GM19025 (cell line): ENCODE measurements at regions not wholly inside any gene's neighbourhood (a gene's known extent, or its start where the extent isn't known, plus 50 kb on each side); places are given as distances from the start of the nearest gene placed in this dataset.

Experiments
- ATAC-seq: cut with Tn5 transposase; IDR thresholded peaks from one replicate; pipeline ENCODE4 v1.9.1; 2021; ENCODE audit warnings: mild to moderate bottlenecking, low read depth, moderate library complexity; ENCODE audit not compliant: unreplicated experiment

DNA sequence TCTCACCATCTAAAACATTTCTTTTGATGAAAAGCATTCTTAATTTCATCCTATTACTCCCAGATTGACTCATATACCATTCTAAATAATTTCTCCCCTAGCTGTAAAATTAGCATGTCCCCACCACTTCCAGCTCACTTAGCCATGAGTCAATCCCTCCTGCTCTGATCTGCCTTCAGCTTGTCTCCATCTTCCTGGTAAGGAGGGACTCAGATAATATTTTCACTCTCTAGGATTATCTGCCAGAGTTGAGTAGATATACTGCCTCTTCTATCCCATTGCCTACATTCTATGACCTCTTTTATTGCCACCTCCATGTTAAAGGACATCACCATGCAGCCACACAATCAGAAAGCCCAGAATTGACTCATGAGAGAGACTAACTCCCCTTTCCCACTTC is 348.8 kb upstream of the POU3F2 start:
- ATAC-seq = no peak

DNA sequence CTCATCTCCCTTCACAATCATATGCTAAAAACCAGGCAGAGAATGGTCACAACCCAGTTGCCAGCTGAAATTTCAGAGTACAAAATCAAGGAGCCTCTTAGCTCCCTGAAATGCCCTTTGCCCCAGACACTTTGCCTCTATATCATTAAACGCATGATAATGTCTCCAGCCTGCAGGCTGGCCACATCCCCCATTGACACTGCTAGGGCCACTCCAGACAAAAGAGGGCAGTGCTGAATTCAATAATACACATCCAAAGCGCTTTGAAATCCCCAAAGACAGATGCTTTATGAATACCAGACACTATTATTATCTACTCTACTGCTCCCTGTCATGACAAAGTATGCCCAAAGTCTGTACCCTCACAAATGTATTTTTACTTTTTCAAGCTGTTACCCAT is 348.3 kb upstream of the POU3F2 start:
- ATAC-seq = no peak

DNA sequence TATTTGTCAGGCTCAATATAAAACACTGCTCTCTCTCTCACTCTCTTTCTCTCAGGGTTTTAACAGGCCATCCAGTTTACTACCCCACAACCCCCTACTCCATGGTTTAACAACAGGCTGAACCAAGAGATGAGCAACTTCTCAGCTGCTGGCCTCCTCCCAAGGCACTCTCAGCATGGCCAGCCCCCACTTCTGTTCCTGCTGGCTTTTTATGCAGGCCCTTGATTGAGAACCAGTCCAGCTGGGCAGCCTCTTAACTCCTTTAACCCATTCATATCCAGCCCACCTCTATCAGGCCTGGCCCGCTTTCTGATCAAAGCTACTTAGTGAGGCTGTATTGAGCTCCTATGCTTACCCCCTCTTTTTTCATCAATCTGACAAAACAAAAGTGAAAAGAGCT is 346.8 kb upstream of the POU3F2 start:
- no peak for ATAC-seq

DNA sequence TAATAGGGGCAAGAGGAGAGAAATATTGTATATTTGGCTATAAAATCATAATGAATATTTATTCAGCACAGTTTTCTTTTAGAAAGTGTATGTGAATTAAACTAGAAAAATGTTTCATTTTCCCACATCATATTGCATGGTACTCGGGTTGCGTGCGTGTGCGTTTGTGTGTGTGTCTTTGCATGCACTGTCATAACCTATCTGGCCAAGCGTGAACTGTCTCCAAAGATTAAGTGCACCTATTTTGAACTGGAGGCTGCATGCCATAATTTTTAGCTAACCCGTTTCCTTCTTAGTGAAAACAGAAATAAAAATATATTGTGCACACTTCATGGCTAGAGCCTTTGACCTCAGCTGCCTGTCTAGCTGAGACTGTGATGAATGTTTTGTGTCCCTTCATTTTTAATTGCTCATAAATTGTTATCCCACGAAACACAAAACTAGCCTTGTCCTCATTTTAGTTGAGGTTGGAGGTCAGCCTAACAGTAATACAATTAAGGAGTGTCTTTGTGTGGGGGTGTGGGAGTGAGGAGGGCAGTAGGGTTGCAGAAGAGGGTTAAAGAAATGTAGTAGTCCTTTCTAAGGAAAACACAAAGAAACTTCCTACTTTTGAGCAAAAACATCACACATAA is 336.1 kb upstream of the POU3F2 start:
- no peak for ATAC-seq

DNA sequence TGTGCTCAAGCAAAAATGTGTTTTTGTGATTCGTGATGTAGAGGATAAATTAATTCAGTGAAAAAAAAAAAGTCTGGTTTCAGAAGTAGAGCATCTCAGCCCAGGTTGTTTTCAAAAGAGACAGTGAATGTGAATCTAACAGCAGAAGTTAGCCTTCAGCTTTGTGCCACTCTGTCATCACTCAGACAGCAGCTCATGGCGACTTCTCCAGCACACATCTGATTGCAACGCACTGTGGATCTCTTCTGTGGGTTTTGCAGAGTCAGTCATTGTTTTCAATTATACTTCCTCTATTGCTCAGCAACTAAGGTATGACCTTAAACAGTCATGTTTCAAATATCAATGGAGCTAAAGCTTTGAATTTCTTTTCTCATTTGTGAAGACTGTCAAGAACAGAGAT is 335.5 kb upstream of the POU3F2 start:
- ATAC-seq = no peak

DNA sequence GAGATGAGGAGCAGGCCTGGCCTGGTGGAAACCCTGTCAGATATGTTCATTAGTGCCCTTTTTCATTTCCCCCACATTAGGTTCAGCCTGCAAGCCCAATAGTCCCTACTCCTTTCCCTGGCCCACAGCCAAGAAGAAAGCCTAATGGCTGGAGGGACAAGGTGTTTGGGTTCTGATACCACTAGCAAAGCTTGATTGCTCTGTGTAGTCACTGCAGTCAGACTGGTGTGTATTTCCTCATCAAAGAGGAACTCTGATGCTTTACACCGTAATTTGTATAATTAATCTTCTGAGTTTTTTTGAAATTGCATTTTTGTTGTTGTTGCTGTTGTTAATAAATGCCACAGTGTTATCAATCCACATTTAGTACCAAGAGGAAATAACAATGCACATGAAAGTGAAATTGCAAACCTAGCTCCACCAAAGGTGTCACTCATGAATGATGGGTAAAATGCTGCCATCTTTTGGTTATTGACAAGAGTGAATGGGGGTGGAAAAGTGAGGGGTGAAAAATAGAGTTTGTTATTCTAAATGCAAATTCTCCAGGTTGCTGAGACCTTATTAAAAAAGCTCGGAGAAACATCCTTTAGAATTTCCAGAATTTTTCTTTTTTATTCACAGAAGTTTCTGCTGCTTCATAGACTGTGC is 320.2 kb upstream of the POU3F2 start:
- ATAC-seq = no peak

DNA sequence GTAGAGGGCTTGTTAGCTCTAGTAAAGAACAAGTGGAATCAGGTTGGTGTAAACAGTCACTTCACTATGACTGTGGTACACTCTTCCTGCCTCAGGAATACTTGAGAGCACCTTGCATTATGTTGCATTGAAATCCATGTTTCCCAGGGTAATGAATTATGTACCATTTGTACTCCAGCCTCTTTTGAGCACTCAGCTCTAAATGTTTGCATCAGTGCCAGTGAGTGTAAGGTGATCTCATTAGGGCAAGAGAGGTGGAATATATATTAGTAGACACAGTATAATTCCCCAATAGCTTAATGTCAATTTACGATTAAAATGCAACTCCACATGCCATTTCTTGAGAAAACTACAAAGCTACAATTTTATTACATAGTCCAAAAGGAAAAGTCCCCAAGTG is 319.6 kb upstream of the POU3F2 start:
- no peak for ATAC-seq

DNA sequence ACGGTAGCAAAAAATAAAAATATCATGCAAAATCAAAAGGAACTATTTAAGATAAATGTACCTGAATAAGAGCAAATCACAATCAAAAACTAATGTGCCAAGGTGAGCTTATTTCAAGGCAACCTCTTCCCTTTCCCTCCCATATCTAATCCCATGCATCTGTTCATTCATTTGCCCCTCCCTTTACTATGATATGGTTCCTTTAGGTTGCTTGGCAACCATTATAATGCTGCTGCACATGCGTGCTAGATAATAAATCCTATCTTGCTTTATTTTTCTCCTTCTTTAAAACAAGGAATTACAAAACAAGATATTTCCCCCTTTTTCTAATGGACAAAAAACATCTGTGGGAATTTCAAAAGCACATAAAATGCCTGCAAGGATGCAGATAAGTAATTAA is 318.2 kb upstream of the POU3F2 start:
- ATAC-seq = no peak

DNA sequence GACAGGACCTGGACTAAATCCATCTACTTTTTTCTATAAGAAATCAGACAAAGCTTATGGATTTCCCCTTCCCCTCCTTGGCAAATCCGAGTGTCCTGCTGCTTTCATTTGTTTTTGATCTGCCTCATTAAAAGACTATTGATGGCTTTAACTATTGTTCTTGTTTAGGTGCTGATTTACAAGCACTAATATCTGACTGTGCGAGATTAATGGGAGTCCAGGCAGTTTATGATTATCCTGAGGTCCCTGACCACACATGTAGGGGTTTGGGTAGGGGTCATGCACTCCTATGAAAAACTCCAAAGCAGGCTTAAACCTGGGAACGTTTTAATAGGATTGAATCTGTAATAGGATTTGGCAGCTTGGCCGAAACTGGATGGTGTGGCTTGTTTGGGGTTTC is 317.5 kb upstream of the POU3F2 start:
- no peak for ATAC-seq

DNA sequence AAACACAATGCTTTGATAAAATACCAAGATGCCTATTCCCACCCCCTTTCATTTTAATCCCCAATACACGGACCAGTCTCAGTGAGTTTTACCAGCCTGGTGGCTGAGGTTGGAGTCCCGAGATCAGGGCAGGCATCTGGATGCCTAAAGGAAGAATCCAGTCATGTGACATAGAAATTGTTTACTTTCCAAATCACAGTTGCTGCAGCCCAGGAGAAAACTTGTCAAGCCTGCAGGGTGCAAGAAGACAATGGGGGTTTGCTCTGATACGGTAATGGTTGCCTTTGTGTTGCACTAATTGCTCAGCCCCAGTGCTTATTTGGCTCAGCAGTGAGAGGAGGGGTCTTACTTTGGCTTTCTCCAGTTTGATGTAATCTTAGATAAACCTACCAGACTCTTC is 308.5 kb upstream of the POU3F2 start:
- ATAC-seq = no peak

DNA sequence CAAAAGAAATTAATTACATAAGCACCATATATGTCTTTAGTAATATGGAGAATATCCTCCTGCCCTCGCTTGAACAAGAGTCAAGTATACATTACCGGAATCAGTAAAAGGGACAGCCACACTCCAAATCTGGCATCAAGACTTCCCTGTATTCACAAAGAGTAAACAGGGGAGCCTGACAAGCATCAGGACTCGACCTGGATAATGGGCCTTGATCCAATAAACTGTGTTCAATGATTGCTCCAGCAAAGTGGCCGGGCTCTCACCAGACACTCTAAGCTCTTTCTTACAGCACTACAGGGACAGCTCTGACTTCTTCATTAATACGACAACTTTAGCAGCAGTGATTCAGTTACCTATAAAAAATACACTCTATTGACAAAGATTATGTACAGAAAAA is 307.9 kb upstream of the POU3F2 start:
- no peak for ATAC-seq

DNA sequence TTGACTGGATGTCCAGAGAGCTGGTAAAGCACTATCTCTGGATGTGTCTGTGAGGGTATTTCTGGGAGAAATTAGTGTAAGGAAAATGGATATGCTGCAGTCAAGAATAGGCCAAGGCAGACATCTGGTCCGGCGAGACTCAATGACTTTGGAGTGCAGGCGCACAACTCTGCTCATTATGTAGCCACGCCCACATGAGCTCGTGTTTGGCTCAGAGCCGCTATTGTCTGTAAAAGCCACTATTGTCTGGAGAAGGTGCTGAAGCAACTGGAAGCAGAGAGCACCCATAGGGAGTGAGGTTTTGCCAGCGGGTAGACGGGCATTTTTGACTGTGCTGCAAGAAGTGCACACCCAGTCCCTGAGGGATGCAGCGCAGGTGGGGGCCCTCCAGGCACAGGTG is 305.0 kb upstream of the POU3F2 start:
- no peak for ATAC-seq

DNA sequence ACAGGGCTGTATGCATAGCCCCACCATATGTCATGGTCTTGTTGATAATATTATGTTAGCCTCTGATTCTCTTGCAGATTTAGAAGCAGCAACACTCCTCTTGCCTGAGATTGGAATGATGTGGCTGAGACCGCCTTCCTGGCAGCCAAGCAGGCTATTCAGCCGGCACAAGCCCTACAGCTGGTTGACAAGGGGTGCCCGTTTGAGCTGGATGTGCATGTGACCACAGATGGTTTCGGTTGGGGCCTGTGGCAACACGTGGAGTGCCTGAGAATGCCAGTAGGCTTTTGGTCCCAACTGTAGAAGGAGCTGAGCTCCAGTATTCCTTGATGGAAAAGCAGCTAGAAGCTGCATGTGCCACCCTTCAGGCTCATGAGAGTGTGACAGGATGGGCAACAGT is 303.6 kb upstream of the POU3F2 start:
- no peak for ATAC-seq

DNA sequence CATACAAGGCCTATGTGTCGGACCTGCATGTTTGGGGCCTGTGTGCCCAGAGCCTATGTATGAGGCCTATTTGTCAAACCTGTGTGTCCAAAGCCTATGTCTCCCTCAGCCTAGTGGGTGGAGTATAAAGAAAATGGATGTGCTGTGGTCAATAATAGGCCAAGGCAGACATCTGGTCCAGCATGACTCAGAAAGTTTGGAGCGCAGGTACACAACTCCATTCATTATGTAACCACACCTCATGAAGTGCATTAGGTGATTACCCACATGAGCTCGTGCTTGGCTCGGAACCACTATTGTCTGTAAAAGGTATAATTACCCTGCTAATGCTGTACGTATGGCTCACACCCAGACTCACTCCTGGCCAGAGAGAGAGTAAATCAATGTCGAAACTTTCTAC is 302.4 kb upstream of the POU3F2 start:
- ATAC-seq = no peak

DNA sequence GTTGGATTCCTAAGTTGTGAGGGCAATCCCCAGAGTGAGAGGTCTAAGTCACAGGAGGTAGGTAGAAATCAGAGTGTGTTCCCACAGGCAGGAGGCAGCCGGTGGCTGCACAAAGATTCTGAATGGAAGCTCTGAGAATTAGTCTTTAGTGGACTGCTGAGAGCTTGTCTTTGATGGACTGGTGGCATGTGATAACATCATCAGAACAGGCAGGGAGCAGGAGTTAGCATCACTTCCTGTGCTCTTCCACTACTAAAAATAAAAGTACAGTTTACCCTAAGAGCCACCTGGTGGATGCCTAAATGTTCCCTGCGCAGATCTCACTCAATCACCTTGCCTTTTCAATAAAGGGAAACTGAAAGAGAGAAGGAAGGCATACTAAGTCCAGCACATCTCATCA is 294.6 kb upstream of the POU3F2 start:
- no peak for ATAC-seq

DNA sequence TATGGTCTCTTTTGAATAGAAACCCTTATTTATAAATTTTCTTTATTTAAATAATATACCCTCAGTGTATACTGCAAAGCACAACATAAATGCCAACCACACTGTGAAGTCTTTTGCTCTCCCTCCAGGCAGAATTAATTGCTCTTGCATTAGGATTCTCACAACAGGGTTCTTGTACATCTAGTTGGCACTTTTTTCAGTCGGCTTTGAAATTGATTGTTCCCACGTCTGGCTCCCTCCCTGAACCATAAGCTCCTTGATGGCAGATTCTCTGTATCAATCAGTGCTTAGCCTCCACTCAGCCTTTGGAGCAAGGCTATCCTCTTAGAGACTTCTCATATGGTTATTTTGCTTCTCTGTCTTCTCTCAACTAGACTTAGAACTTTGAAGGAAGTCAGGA is 288.0 kb upstream of the POU3F2 start:
- no peak for ATAC-seq

DNA sequence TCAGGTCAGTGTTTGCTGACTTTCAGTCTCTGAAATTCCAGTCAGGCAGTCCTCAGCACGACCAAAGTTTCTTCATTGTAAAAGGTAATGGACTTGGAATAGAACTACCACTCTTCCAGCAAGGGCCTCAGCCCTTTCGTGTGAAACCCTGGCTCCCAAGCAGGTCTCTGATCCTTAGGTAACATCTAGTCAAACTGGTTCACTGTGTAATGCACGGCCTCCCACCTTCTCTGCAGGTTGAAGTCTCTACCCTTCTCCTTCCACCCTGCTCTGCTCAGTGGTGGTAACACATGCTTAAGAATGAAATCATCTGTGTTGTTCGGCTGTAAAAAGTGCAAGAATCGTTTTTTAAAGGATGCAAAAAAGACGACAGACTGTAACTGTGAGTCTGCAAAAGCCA is 287.2 kb upstream of the POU3F2 start:
- ATAC-seq = no peak

DNA sequence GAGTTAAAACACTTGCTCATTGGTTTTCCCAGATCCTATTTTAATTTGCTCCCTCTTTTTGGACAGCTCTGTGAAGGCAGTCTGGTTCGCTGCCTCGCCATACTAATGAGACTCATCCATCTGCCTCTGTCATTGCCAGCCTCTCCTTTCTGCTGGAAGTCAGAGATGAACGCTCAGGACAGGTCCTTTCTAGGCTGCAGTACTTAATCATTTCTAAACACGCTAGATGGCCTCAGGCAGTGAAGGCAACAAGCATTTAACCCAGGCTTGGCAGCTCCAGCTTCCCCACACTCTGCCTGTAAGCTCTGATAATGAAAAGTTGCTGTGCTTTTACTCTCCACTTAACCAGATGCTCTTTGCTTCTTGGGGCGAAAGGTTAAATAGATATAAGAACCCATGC is 286.7 kb upstream of the POU3F2 start:
- ATAC-seq = no peak

DNA sequence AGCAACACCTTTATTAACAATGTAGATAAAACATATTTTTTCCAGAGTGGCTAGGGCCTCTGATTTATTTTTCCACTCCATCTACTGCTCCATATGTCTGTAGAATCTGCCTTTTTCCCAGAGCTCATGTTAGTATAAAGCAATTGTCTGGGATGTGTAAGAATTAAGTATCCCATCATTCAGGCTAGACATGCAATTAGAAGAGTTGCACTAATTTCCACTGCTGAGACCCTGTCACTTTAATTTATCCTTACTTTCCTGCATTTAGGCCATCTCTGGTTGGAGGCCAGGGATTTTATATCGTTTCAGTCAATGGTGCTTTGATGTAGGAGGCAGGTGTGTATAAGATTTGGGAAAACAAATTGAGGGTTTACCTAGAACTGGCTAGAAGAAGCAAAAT is 286.1 kb upstream of the POU3F2 start:
- no peak for ATAC-seq

DNA sequence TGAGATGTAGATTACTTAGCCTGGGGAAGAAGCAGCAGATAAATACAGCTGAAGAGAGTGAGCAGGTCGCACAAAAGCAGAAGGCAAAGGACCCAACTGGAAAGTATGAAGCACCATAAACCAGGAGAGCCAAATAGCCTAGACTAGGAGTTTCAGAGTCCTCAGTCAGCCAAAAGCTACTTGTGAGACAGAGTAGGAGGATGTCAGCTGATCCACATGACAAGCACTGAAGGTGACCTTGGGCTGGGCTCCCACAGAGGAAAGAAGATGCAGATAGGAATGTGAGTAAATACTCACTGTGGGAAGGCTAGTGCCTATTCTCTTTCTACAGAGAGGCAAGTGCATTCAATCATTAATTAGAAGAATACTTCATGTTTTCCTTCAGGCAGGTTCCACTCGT is 274.0 kb upstream of the POU3F2 start:
- ATAC-seq = no peak

DNA sequence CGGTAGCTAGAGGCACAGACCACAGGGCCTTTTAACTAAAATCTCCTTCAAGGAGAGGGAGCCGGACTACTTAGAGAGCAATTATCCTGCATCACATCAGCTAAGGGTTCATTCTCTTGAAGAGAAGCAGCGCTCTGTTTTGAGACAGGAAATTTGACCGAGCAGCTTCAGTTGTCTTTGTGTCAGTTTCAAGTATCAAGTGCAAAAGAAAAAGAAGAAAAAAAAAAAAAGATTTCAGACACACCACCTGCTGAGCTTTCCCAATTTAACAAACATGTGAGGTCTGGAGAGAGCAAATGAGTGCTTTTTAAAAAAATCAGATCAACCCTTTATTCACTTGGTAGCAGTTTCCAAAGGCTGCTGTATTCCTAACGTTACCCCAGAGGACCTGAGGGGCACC is 273.5 kb upstream of the POU3F2 start:
- no peak for ATAC-seq

DNA sequence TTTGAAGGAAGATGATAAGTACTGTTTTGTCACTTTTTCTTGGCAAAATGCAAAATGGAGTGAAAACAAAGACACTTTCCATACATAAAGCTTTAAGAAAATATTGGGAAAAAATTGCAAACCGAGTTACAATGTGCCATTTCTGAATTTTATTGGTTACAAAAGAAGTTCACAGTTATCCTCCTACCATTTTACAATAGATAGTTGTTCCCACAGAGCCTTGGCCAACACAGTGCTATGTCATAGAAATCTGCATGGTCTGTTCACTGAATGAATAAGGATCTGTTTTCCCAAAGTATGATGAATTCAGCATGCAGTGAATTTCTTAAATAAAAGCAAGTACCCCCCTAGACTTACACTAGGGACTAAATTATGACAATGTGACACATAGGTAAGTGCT is 268.2 kb upstream of the POU3F2 start:
- no peak for ATAC-seq

DNA sequence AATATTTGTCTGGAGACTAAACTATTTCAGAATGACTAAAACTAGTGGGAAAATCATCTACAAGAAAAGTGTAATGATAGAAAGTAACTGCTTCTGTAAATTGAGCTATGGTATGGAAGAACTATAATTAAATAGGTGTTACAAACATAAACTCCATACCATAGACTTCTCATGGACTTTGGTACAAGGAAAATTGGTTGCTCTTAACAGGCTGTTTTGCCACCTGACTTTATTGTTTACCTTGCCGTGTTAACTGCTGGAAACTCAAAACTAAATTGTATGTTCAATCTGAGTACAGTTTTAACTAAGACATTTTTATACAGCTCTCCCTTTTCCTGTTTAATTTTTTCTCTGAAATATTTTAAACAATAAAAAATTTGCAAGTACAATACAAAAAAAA is 261.8 kb upstream of the POU3F2 start:
- no peak for ATAC-seq
